Breast epithelium (tissue), 4 donors: ENCODE measurements at regions not wholly inside any gene's neighbourhood (a gene's known extent, or its start where the extent isn't known, plus 50 kb on each side); places are given as distances from the start of the nearest gene placed in this dataset.
A peak's percentile ranks its signal among the peaks of the same experiment; 100 is the strongest.
"Not testable (repeated sequence)": the region's sequence is repeated elsewhere in the genome, so short reads cannot be mapped to it uniquely, and the experiment has no call there.

Source experiments
- DNase-seq, 2 donors: peaks; one replicate each; pipeline ENCODE4 v3.0.0-alpha.2; 2019; ENCODE audit warnings: low spot score in 2 of 2
- H3K27ac ChIP-seq, 2 donors: fragments of 200-600 bp; sonication (generic) in 1 of 2; one replicate each; pipeline ENCODE4 v1.5.1; 2016 to 2019; ENCODE audit warnings: mild to moderate bottlenecking in 1 of 2
- H3K27me3 ChIP-seq, 2 donors: fragments of 200-600 bp; sonication (generic) in 1 of 2; one replicate each; pipeline versions ENCODE4 v1.5.1 to v1.6.0; 2017 to 2019; ENCODE audit warnings: control low read depth in 1 of 2, mild to moderate bottlenecking in 1 of 2
- H3K36me3 ChIP-seq: fragments of 200-600 bp; one replicate; pipeline ENCODE4 v1.5.1; 2019
- H3K4me1 ChIP-seq, 2 donors: fragments of 200-600 bp; sonication (generic); one replicate each; pipeline ENCODE4 v1.5.1; 2016 to 2019; ENCODE audit warnings: control low read depth in 1 of 2
- H3K4me3 ChIP-seq, 3 donors: fragments of 200-600 bp; sonication (generic); 1 replicate in 2 of 3; 2 replicates in 1 of 3; pipeline ENCODE4 v1.5.1; 2016 to 2019; ENCODE audit warnings: mild to moderate bottlenecking in 3 of 3, moderate library complexity in 2 of 3
- H3K9me3 ChIP-seq, 2 donors: fragments of 200-600 bp; sonication (generic) in 1 of 2; one replicate each; pipeline ENCODE4 v1.5.1; 2016 to 2019; ENCODE audit warnings: control low read depth in 1 of 2
- CTCF ChIP-seq, 3 donors: fragments of 450-650 bp; IDR thresholded peaks; one replicate each; pipeline ENCODE4 v1.5.1; 2016 to 2017; ENCODE audit warnings: antibody characterized with exemption in 3 of 3, mild to moderate bottlenecking in 3 of 3, moderate library complexity in 3 of 3
- intact Hi-C: fragments of 100-400 bp; cut with DNase I; formaldehyde crosslinking; loops from one replicate; pipeline ENCODE4 v1.15.1; 2023; ENCODE audit warnings: low total_unique reads

- H3K4me3 ChIP-seq, H3K4me1 ChIP-seq, H3K27ac ChIP-seq, H3K9me3 ChIP-seq, intact Hi-C loops, H3K27me3 ChIP-seq, H3K36me3 ChIP-seq: not testable (repeated sequence)
- peak in 1 of 2 donors; percentile 33 for DNase-seq
These were observed 914.7 kb downstream of the FOXD4L5 start for GRCh38 chr9:64370344-64370743.

- H3K9me3 ChIP-seq, H3K27ac ChIP-seq, H3K36me3 ChIP-seq, DNase-seq, intact Hi-C loops, H3K4me1 ChIP-seq, H3K27me3 ChIP-seq: not testable (repeated sequence)
- peak overlapping the region; percentile 21 to 54 (median 29) for H3K4me3 ChIP-seq
These were observed 915.4 kb downstream of the FOXD4L5 start for GRCh38 chr9:64369644-64370043.

- H3K27ac ChIP-seq, H3K9me3 ChIP-seq, intact Hi-C loops, H3K27me3 ChIP-seq, H3K36me3 ChIP-seq, H3K4me1 ChIP-seq: not testable (repeated sequence)
- H3K4me3 ChIP-seq: peak overlapping the region in 2 of 3 donors; percentile 33 to 55
- peak; percentile 67 to 75 for DNase-seq
- peak in 1 of 3 donors; percentile 22 for TF ChIP-seq CTCF (IDR thresholded peaks at IDR 0.05)
These were observed 915.9 kb downstream of the FOXD4L5 start for GRCh38 chr9:64369114-64369513.

- H3K9me3 ChIP-seq, H3K4me1 ChIP-seq, H3K27me3 ChIP-seq, DNase-seq, intact Hi-C loops, H3K36me3 ChIP-seq, H3K27ac ChIP-seq: not testable (repeated sequence)
- peak overlapping the region in 2 of 3 donors; percentile 30 to 47 for H3K4me3 ChIP-seq
These were observed 916.4 kb downstream of the FOXD4L5 start for GRCh38 chr9:64368644-64368942.

GRCh38 chr9:64367826-64368643 is 917.0 kb downstream of the FOXD4L5 start:
- H3K9me3 ChIP-seq, DNase-seq, H3K4me1 ChIP-seq, H3K36me3 ChIP-seq, intact Hi-C loops, H3K27me3 ChIP-seq, H3K27ac ChIP-seq: not testable (repeated sequence)
- peak overlapping the region in 2 of 3 donors; percentile 30 to 47 for H3K4me3 ChIP-seq
